ENCODE measurements at regions not wholly inside any gene's neighbourhood (a gene's known extent, or its start where the extent isn't known, plus 50 kb on each side); places are given as distances from the start of the nearest gene placed in this dataset.

- TF ChIP-seq YY1 (IDR thresholded peaks at IDR 0.05; ENCODE audit: low read depth) = no peak
- no peak for TF ChIP-seq EGR1 (IDR thresholded peaks at IDR 0.05)
- TF ChIP-seq RAD21 (IDR thresholded peaks at IDR 0.05; ENCODE audit: low read depth) = no peak
- TF ChIP-seq REST (IDR thresholded peaks at IDR 0.05; ENCODE audit: low read depth) = no peak
- no peak for TF ChIP-seq CEBPB (IDR thresholded peaks at IDR 0.05)
- no peak for TF ChIP-seq CREB1 (IDR thresholded peaks at IDR 0.05; ENCODE audit: low read depth)
- TF ChIP-seq TCF12 (IDR thresholded peaks at IDR 0.05; ENCODE audit: low read depth) = no peak
- no peak for TF ChIP-seq MAX (IDR thresholded peaks at IDR 0.05)
- TF ChIP-seq TAF1 (IDR thresholded peaks at IDR 0.05; ENCODE audit: low read depth) = no peak
- no peak for TF ChIP-seq EP300 (IDR thresholded peaks at IDR 0.05; ENCODE audit: borderline replicate concordance)
- TF ChIP-seq NFIC (IDR thresholded peaks at IDR 0.05) = no peak
- no peak for TF ChIP-seq TEAD4 (IDR thresholded peaks at IDR 0.05)
- TF ChIP-seq ZBTB7A (IDR thresholded peaks at IDR 0.05; ENCODE audit: low read depth) = no peak
- no peak for TF ChIP-seq USF1 (IDR thresholded peaks at IDR 0.05)
- TF ChIP-seq FOXM1 (IDR thresholded peaks at IDR 0.05; ENCODE audit: borderline replicate concordance, low read depth) = no peak
Observed at GRCh38 chr16:59111280-59111679, 377.2 kb upstream of the GOT2 start.

GRCh38 chr16:59108374-59108773 lies 374.3 kb upstream of the GOT2 start:
- no peak for TF ChIP-seq TCF12 (IDR thresholded peaks at IDR 0.05; ENCODE audit: low read depth)
- no peak for TF ChIP-seq ZBTB7A (IDR thresholded peaks at IDR 0.05; ENCODE audit: low read depth)
- no peak for TF ChIP-seq YY1 (IDR thresholded peaks at IDR 0.05; ENCODE audit: low read depth)

GRCh38 chr16:59090541-59090940 lies 356.4 kb upstream of the GOT2 start:
- no peak for TF ChIP-seq TAF1 (IDR thresholded peaks at IDR 0.05; ENCODE audit: low read depth)
- TF ChIP-seq CREB1 (IDR thresholded peaks at IDR 0.05; ENCODE audit: low read depth) = no peak
- no peak for TF ChIP-seq TCF12 (IDR thresholded peaks at IDR 0.05; ENCODE audit: low read depth)
- TF ChIP-seq FOXM1 (IDR thresholded peaks at IDR 0.05; ENCODE audit: borderline replicate concordance, low read depth) = no peak
- no peak for TF ChIP-seq REST (IDR thresholded peaks at IDR 0.05; ENCODE audit: low read depth)

GRCh38 chr16:59088431-59088830 lies 354.3 kb upstream of the GOT2 start:
- no peak for TF ChIP-seq USF1 (IDR thresholded peaks at IDR 0.05)
- no peak for TF ChIP-seq CREB1 (IDR thresholded peaks at IDR 0.05; ENCODE audit: low read depth)
- no peak for TF ChIP-seq FOXM1 (IDR thresholded peaks at IDR 0.05; ENCODE audit: borderline replicate concordance, low read depth)
- TF ChIP-seq REST (IDR thresholded peaks at IDR 0.05; ENCODE audit: low read depth) = no peak
- no peak for TF ChIP-seq MAX (IDR thresholded peaks at IDR 0.05)

GRCh38 chr16:59087641-59088040 lies 353.5 kb upstream of the GOT2 start:
- TF ChIP-seq RAD21 (IDR thresholded peaks at IDR 0.05; ENCODE audit: low read depth) = no peak
- no peak for TF ChIP-seq TAF1 (IDR thresholded peaks at IDR 0.05; ENCODE audit: low read depth)
- TF ChIP-seq REST (IDR thresholded peaks at IDR 0.05; ENCODE audit: low read depth) = no peak
- TF ChIP-seq TEAD4 (IDR thresholded peaks at IDR 0.05) = no peak
- TF ChIP-seq MAX (IDR thresholded peaks at IDR 0.05) = no peak
